HG02588 (cell line): ENCODE measurements at regions not wholly inside any gene's neighbourhood (a gene's known extent, or its start where the extent isn't known, plus 50 kb on each side); places are given as distances from the start of the nearest gene placed in this dataset.
A peak's percentile ranks its signal among the peaks of the same experiment; 100 is the strongest.

Experiments
- ATAC-seq: cut with Tn5 transposase; IDR thresholded peaks from one replicate; pipeline ENCODE4 v1.9.1; 2021; ENCODE audit warnings: mild to moderate bottlenecking, moderate library complexity; ENCODE audit not compliant: unreplicated experiment

DNA sequence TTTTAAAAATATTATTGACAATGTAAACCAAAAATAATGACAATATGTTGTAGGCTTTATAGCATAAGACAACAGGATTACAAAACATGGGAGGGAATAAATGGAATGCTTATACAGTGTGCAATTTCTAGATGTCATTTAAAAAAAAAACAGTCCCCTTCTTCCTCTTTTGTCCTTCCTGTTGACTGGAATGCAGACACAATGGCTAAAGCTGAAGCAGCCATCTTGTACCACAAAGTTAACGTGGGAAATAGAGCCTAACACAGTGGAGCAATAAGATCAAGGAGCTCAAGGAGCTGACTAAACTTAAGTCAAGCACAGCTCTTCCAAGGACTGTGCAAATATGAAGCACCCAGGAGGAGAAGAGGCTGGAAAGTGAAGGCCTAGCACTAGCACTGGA lies 208.1 kb downstream of the ARHGAP12 start:
- ATAC-seq, result no peak

DNA sequence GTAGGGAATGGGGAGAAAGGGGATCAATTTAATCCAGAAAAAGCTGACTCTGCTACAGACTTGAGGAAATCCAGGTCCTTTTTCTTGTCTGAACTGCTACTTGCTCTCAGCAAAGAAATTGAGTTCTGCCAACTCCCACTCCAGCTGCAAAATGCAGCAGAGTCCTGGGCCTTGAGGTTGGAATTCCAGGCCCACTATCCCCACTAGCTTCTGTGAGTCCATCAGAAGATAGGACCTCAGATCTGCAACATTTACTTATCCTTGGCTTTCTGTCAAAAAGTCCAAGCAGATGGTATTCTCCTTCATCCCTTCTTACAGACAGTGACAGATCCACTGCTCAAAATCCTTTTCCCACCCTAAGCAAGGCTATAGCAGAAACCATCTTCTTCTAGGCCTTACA lies 219.2 kb downstream of the ARHGAP12 start:
- no peak for ATAC-seq

DNA sequence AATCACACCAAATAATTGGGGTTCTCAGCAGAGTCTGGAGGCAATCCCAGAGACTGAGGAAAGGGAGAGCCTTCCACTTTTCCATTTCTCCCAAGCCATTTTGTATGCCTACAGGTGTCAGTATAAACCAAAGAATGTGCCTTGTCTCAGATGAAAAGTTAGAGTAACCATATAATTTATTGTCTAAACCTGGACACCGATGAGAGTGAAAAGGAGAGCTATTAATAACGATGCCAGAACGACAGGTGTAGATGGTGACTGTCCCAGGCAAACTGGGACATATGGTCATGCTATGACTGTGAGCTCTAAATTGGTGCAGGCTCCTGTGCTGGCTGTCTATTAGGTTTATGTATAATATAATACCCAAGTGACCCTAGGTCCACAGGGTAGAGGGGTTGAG lies 219.6 kb downstream of the ARHGAP12 start:
- ATAC-seq, result no peak

DNA sequence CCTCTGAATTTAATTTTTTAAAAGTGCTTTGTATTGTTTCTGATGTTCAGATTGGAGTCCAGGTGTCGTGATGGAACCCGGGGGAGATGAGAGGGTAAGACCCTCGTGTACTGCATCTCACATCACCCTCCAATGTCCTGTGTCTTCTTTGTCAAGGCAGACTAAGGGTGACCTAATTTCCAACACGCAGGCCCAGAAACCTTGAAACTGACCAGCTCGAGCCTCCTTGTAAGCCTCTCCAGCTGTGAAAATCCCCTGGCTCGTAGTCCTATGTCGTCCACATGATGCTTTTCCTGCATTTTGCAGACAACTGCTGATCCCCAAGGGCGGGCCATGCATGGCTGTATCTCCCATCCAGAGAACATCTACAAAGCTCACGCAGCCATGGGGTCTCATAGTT lies 220.2 kb downstream of the ARHGAP12 start:
- no peak for ATAC-seq

DNA sequence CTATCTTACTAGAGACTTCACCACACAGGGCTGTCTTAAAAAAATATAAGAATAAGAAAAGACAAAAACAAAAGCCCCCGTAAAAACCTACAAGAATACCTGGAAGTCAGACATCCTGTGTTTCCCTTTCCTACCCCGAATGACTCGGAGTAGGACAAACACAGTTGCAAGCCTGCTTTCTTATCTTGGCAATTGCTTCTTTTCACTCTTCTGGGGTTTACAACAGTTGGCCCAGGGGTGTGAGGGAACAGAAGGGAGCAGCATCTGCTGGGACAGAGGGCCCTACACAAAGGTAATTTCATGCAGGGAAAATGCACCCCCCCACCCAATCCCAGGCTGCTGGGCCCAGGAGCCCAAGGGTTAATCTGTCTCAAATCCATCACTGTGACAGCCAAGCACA lies 220.6 kb downstream of the ARHGAP12 start:
- ATAC-seq, result peak; percentile 10

DNA sequence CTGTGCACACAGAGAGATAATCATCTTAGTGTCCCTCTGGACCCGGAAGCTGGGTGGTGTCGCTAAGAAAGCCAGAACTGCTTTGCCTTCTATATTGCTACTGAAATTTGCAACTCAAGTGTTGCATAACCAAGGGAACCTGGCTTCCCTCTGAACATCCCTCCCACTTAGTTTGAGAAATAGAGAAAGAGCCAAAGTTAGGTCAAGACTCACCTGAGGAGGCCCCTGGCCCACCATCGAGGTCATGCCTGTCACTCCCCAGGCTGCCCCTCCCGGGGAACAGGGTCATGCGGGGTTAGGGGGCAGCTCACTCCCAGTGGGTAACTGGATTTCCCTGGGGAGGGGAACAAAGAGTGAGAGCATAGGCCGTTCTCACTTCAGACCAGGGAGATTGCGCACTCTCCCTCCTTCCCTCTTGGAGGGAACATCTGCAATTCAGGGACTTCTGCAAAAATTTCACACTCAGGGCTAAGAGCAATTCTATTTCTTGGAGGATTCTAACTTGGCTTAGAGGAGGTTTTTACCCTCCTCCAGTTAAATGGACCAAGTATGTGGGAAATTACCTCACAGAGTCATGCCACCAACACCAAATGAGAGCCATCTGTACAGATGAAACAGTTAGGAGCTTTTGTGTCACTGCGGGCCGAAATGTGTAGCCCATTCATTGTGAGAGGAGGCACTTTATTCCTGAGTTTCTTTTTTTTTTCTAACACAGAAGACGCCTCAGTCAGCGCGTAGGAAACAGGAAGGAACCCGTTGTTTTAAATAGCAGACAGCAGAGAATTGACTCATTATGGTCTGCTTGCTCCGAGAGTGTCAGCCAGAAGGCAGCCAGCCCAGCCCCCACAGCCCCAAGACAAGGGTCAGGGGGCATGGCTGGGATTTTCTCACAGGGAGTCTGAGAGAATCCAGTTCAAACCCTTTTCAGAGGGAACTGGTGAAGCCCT lies 221.3 kb downstream of the ARHGAP12 start:
- peak; percentile 89 for ATAC-seq

DNA sequence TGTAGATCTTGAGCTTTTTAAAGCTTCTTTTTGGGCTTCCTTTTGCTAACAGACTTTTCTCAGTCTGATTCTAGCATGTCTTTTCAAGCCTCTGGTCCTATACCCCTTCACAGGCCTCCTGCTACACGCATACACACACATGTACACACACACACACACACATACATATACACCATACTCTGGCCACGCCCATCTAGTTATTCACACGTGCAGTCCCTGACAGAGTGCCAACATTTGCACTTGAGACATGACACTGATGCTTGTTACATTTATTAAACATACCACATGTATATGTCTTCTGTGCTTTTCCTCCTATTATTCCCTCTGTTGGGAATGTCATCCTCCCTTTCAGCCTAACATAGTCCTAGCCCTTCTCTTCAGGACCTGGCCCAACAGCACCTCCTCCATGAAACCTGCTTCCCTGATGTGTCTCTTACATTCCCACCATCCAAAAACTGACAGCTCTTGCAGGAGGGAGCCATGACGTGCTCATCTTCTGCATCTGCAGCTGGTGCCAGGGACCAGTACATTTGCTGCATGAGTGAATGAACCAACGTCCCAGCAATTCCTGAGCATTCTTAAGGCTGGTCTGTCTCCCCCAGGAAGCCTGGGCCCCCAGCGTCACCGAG lies 222.1 kb downstream of the ARHGAP12 start:
- no peak for ATAC-seq

DNA sequence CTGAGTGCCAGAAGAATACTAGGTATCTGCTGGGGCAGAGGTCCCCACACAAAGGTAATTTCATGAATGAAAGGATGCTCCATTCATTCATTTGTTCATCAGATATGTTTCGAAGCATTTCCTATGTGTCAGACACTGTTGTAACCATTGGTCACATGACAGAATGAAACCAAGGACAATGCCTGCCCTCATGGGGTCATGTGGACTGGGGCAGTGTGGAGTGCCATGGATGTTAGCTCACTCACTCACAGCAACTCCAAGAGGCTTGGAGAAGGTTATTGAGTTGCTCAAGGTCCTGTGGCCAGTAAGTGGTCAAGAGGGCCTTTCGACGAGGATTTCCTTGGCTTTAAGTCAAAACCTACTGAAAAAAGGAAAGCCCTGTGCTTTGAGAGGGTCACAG lies 223.5 kb downstream of the ARHGAP12 start:
- ATAC-seq, result no peak

DNA sequence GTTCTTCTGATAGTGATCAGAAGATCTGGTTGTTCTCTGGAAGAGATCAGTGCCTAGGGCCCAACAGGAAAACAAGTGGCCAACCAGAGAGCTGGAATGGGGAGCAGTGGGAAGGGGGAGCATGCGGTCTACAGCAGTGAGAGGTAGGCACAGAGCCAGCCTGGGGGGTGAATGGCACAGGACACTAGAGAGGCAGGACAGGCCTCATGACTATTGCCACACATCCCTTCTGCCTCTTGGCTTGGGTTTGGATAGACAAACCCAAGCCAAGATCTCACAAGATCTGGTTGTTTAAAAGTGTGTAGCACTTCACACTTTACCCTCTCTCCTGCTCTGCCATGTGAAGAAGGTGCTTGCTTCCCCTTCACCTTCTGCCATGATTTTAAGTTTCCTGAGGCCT lies 224.4 kb downstream of the ARHGAP12 start:
- ATAC-seq, result no peak

DNA sequence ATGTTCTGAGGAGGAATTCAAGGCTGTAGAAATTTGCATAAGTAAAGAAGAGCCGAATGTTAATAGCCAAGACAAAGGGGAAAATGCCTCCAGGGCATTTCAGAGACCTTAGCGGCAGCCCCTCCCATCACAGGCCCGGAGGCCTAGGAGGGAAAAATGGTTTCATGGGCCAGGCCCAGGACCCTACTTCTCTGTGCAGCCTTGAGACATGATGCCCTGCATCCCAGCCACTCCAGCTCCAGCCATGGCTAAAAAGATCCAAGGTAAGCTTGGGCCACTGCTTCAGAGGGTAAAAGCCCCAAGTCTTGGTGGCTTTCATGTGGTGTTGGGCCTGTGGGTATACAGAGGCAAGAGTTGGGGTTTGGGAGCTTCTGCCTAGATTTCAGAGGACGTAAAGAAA lies 225.7 kb downstream of the ARHGAP12 start:
- ATAC-seq, result no peak

DNA sequence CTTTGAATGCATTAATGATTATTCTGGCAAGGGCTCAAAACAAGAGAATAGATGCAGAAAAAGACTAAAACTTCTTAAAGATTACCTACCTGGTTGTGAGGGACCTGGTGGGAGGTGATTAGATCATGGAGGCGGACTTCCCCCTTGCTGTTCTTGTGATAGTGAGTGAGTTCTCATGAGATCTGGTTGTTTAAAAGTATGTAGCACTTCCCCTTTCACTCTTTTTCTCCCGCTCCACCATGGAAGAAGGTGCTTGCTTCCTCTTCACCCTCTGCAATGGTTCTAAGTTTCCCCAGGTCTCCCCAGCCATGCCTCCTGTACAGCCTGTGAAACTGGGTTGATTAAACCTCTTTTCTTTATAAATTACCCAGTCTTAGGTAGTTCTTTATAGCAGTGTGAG lies 226.6 kb downstream of the ARHGAP12 start:
- no peak for ATAC-seq

DNA sequence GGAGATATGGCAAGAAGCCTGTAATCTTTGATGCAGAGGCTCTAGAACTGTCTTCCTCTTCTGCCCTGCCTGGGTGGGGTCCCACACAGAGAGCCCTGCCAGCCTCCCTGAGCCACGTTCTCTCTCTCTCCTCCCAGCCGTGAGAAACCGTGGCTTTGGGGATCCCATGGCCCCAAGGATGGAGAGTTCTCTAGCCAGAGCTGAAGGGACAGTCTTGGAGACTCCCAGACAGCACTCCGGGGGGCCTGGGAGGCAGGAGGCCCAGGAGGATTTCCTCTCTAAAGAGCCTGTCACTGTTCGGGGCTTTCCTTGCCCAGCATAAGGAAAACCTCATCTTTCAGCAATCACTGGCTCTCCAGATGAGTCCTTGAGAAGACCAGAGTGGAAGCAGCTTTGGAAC lies 227.1 kb downstream of the ARHGAP12 start:
- no peak for ATAC-seq

DNA sequence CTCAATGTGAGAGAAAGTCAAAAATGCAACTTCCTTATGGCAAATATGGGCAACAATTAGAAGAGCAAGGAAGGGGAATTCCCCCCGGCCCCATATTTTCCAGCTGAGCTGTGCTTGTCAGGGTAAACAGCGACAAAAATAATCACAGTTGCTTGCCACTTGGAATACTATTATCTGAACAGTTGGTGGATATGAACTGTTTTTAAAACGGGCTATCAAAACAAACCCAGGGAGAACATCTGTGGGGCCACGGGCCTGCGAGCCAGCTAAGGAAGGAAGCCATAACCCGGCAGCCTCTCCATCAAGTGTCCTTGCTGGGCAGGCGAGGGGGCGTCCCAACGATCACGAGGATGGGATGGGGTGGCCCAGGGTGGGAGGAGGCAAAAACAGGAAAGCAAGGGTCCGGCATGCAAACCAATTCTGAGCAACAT lies 228.4 kb downstream of the ARHGAP12 start:
- ATAC-seq, result no peak

DNA sequence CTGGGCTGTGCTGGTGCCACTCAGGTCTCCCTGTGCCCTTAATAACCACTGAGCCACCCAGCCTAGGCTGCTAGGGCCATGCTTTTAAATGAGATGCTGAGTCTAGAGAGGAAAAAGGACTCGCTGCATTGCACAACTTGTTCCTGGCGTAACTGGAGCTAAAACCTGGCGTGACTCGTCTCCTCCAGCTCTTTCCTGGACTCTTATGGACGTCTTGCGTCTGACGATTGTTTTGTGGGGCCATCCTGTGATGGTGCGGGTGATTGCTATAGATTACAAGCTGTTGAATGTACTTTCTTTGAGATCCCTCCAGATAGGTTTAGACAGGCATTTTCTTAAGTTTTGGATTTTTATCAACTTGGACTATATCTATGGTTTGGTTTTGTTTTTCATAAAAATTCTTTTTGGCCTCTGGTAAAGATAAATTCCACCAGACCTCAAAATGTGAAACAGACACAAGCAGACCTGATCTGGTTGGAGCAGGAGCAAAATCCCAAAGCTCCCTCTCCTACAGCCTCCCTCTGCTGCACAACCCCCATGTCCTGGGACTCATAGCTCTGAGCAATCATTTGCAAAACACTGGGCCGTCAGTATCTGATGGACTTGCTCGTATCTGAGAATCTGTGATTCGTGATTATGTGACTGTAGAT lies 230.3 kb downstream of the ARHGAP12 start:
- no peak for ATAC-seq

DNA sequence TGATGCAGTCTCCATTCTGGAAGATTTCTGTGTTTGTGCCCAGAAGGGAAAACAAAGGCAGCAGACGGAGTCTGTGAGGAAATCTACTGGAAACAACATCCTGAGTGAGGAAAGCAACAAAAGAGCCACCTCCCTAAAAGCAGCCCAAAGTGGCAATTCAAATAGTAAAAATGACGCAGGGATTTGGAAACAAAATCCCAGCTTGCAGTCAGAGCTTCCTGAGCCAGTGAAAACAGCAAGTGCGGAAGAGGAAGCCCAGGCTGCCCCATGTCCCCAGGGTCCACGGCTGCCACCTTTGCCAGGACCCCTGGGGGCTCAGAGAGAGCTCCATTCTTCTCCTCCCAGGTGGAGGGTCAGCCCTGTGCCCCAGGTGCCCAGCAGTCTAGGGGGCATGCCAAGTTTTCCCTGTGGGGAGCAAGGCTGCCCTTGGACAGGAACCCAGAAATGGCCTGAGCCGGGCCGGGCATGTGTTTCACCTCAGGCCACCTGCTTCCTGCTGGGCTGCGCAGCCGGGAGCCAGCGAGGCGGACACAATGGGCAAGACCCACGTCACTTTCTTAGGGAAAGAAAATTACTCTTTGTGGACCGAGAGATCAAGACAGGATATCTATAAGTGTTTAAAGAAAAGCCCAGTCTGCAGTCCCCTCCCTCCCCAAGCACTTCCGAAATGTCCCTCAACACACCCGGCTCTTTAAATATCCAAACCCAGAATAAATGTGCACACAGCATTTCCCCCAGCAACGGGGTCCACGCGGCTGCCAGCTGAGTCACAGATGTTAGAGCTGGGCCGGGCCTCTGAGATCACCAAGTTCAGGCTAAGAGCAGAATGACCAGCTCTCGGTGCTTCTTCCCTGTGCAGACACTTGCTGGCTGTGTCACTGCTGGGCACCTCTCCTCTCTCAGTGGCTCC lies 231.1 kb downstream of the ARHGAP12 start:
- ATAC-seq, result no peak

DNA sequence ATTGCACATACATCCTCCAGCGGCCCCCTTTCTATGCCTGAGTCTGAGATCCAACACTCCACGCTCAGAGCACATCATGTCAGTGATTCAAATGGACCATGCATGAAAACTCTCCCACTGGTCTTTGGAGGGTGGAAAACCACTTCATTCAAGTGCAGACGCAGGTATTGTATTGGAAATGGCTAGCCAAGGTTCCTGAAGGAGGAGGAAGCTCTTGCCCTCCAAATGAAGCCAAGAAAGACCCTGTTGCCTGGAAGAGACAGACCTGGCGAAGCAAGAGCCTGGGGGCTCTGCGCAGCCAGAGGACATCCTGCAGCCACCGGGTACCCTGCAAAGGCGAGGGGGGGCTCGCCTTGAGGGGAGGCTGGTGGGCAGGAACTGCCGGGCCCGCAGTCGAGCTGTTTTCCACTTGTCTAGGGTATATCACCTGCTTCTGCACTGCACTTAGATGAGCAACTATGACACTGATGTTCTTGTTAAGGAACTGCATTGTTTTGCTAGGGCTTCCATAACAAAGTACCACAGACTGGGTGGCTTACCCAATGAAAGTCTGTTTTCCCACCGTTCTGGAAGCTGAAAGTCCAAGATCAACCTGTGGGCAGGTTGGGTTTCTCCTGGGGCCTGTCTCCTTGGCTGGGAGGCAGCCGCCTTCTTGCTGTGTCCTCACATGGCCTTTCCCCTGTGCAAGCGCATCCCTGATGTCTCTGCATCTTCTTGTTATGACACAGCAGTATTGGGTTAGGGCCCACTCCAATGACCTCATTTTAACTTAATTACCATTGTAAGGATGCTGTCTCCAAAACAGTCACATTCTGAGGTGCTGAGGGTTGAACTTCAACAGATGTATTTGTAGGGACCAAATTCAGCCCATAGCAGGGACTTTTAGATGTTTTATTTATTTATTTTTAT lies 233.4 kb downstream of the ARHGAP12 start:
- no peak for ATAC-seq

DNA sequence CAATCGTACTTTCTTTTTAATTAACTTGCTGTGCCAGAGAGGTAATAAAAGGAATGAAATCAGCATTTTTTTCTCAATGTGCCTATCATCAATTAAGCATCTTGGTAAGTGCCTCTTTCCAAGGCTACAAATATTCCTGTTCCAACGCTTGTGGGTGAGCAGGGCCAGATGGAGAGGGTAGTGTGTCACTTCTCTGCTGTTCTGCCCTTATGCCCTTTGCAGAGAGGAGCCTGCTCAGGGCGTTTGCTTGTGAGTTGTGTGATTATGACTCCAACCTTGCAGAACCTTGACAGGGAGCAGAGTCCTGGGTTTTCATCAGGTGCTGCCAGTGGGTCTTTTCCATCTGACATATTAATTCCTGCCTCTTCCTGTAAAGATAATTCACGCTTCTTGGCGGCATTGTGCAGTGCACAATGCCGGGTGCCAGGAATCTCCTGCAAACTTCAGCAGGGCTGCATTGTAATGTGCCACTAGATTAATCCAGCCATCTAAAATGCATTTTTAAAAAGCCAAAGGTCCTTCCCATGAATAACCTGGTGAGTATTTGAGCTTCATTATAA lies 234.4 kb downstream of the ARHGAP12 start:
- ATAC-seq, result no peak

DNA sequence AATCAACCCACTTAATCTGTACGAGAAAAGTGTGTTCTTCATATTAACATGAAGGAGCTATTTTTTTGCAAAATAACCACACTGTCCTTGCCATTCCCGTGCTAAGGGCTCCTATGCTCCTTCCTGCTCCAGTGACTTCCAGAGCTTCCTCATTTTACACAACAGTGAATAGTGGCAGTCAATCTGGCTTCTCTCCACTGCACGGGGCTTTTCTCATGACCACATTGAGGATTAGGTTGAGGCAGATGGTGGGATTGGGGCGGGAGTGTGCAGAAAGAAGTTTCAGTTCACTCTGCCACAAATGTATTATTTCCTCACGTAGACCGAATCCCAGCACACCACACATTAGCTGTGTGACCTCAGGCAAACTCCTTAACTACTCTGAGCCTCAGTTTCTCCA lies 235.1 kb downstream of the ARHGAP12 start:
- ATAC-seq, result no peak

DNA sequence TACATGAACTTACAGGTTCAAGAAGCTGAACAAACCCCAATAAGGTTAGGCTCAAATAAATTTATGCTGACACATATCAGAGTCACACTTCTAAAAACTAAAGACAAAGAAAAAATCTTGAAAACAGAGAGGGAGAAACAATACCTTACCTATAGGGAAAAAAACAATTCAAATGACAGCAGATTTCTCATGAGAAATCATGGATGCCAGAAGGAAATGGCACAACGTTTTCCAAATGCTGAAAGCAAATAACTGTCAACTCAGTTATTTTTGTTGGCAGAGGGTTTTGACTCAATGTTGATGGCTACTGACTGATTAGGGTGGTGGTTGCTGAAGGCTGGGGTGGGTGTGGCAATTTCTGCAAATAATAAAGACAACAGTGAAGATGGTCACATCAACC lies 239.4 kb downstream of the ARHGAP12 start:
- no peak for ATAC-seq
